Uterus (tissue), 2 donors: ENCODE measurements at regions not wholly inside any gene's neighbourhood (a gene's known extent, or its start where the extent isn't known, plus 50 kb on each side); places are given as distances from the start of the nearest gene placed in this dataset.

ENCODE experiments used
- CTCF ChIP-seq, 4 experiments: fragments of 200-600 bp in 2 of 4; fragments of 450-650 bp in 2 of 4; sonication (generic) in 2 of 4; IDR thresholded peaks; one replicate each; pipeline ENCODE4 v1.5.1; 2016 to 2019; ENCODE audit warnings: antibody characterized with exemption in 4 of 4, mild to moderate bottlenecking in 2 of 4, moderate library complexity in 1 of 4
- POLR2A ChIP-seq, 2 donors: fragments of 450-650 bp; IDR thresholded peaks; one replicate each; pipeline ENCODE4 v1.6.1; 2016; ENCODE audit warnings: antibody characterized with exemption in 2 of 2, mild to moderate bottlenecking in 1 of 2, moderate library complexity in 1 of 2

- TF ChIP-seq CTCF (IDR thresholded peaks at IDR 0.05) (no peak), POLR2A (IDR thresholded peaks at IDR 0.05) (no peak)
Measured at GRCh38 chr2:196368546-196369225, 197.3 kb upstream of the STK17B start.
